Endothelial cell of umbilical vein (primary cell): ENCODE measurements at regions not wholly inside any gene's neighbourhood (a gene's known extent, or its start where the extent isn't known, plus 50 kb on each side); places are given as distances from the start of the nearest gene placed in this dataset.

ENCODE experiments used
- CTCF ChIP-seq, 2 donors: IDR thresholded peaks; 1 replicate in 1 of 2; 2 replicates in 1 of 2; pipeline ENCODE4 v1.5.1; 2011; ENCODE audit warnings: low read length in 2 of 2, mild to moderate bottlenecking in 2 of 2, moderate library complexity in 2 of 2, control low read depth in 1 of 2, inconsistent platforms in 1 of 2, low read depth in 1 of 2; ENCODE audit not compliant: insufficient read depth in 1 of 2; ENCODE audit errors: extremely low read depth in 1 of 2
- EZH2 ChIP-seq: IDR thresholded peaks from 2 replicates; pipeline ENCODE4 v1.6.1; 2012; ENCODE audit warnings: borderline replicate concordance, low read depth, mild to moderate bottlenecking, moderate library complexity, low read length, inconsistent platforms; ENCODE audit not compliant: severe bottlenecking
- GATA2 ChIP-seq: IDR thresholded peaks from 2 replicates; pipeline ENCODE4 v1.7.0; 2011; ENCODE audit warnings: low read depth, mild to moderate bottlenecking, moderate library complexity, mixed read lengths, low read length; ENCODE audit not compliant: insufficient read length, insufficient read depth
- MYC ChIP-seq: IDR thresholded peaks from one replicate; pipeline ENCODE4 v1.6.1; 2011; ENCODE audit warnings: mild to moderate bottlenecking, low read depth, low read length
- POLR2A ChIP-seq: IDR thresholded peaks from 2 replicates; pipeline ENCODE4 v1.6.1; 2012; ENCODE audit warnings: low read depth, mild to moderate bottlenecking, control low read depth, low read length
- POLR2AphosphoS5 ChIP-seq: IDR thresholded peaks from 2 replicates; pipeline ENCODE4 v1.6.1; 2012; ENCODE audit warnings: low read depth, mild to moderate bottlenecking, control low read depth, low read length, moderate library complexity; ENCODE audit not compliant: insufficient read depth
- TF ChIP-seq, protein P1 (sequence below): IDR thresholded peaks from 2 replicates; pipeline ENCODE4 v1.6.1; 2011; ENCODE audit not compliant: insufficient read depth, insufficient read length

- TF ChIP-seq POLR2AphosphoS5 = no peak
- TF ChIP-seq MYC = no peak
- TF ChIP-seq POLR2A = no peak
- TF ChIP-seq CTCF (IDR thresholded peaks at IDR 0.05; ENCODE audit: extremely low read depth in 1 of 2, insufficient read depth in 1 of 2, low read depth in 1 of 2, low read length in 2 of 2) = no peak
- TF ChIP-seq EZH2 = no peak
- TF ChIP-seq, protein P1, sequence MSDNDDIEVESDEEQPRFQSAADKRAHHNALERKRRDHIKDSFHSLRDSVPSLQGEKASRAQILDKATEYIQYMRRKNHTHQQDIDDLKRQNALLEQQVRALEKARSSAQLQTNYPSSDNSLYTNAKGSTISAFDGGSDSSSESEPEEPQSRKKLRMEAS = no peak
- no peak for TF ChIP-seq GATA2
Measured at GRCh38 chr15:94538280-94538679, 306.9 kb downstream of the MCTP2 start.
